B cell (primary cell): ENCODE measurements at regions not wholly inside any gene's neighbourhood (a gene's known extent, or its start where the extent isn't known, plus 50 kb on each side); places are given as distances from the start of the nearest gene placed in this dataset.

Experiments
- ATAC-seq: fragments of 200-7000 bp; cut with Tn5 transposase; one replicate; pipeline ENCODE4 v1.10.0; 2021; ENCODE audit warnings: low read depth, mild to moderate bottlenecking, moderate number of reproducible peaks, moderate library complexity
- CTCF ChIA-PET: fragments of 350-600 bp; sonication (Branson Sonifier 250); formaldehyde crosslinking; loops from one replicate; lab custom pipeline; 2021; ENCODE audit warnings: antibody characterized with exemption, inconsistent platforms; lab: Charles Lee
- POLR2A ChIA-PET: fragments of 350-600 bp; sonication (Branson Sonifier 250); formaldehyde crosslinking; loops from one replicate; lab custom pipeline; 2021; ENCODE audit warnings: antibody characterized with exemption; lab: Charles Lee
- DNase-seq: peaks from one replicate; pipeline ENCODE4 v3.0.0; 2013
- H2AFZ ChIP-seq: 2 replicates; pipeline ENCODE4 v1.6.1; 2012; ENCODE audit warnings: mild to moderate bottlenecking, low read depth, low read length; ENCODE audit not compliant: insufficient read depth, poor library complexity, severe bottlenecking
- H3K27ac ChIP-seq, 2 donors: 1 replicate in 1 of 2; 2 replicates in 1 of 2; pipeline ENCODE4 v1.5.1; 2012 to 2013; ENCODE audit warnings: low read length in 2 of 2, mild to moderate bottlenecking in 2 of 2, moderate library complexity in 1 of 2
- H3K27me3 ChIP-seq, 4 experiments: fragments of 200-600 bp in 1 of 4; sonication (generic) in 1 of 4; replicated peaks in 1 of 4; 1 replicate in 2 of 4; 2 replicates in 2 of 4; pipeline versions ENCODE4 v1.6.1 to v1.7.0; 2013 to 2016; ENCODE audit warnings: low read length in 3 of 4, mild to moderate bottlenecking in 2 of 4, mixed read lengths in 1 of 4, moderate library complexity in 1 of 4; ENCODE audit not compliant: insufficient read depth in 4 of 4, control insufficient read depth in 3 of 4; ENCODE audit errors: control extremely low read depth in 1 of 4
- H3K36me3 ChIP-seq, 2 experiments: replicated peaks in 1 of 2; 1 replicate in 1 of 2; 2 replicates in 1 of 2; pipeline versions ENCODE4 v1.6.1 to v1.7.1; 2013; ENCODE audit warnings: low read length in 1 of 2; ENCODE audit not compliant: insufficient read depth in 2 of 2, control insufficient read depth in 1 of 2; ENCODE audit errors: control extremely low read depth in 1 of 2, extremely low read depth in 1 of 2
- H3K4me1 ChIP-seq, 2 donors: fragments of 200-600 bp in 1 of 2; sonication (generic) in 1 of 2; 1 replicate in 1 of 2; 2 replicates in 1 of 2; pipeline versions ENCODE4 v1.5.1 to v1.6.1; 2013 to 2017; ENCODE audit warnings: low read length in 2 of 2; ENCODE audit not compliant: control insufficient read depth in 2 of 2, insufficient read depth in 2 of 2
- H3K4me2 ChIP-seq: replicated peaks from 2 replicates; pipeline ENCODE3; 2012; ENCODE audit warnings: mild to moderate bottlenecking, low read depth, low read length; ENCODE audit not compliant: poor library complexity, severe bottlenecking
- H3K4me3 ChIP-seq, 5 experiments: fragments of 200-600 bp in 1 of 5; sonication (generic) in 1 of 5; 1 replicate in 3 of 5; 2 replicates in 2 of 5; pipeline versions ENCODE4 v1.5.1 to v1.7.0; 2011 to 2016; ENCODE audit warnings: low read length in 4 of 5, mild to moderate bottlenecking in 4 of 5, low read depth in 2 of 5, control low read depth in 1 of 5, moderate library complexity in 1 of 5; ENCODE audit not compliant: insufficient read depth in 1 of 5; ENCODE audit errors: control extremely low read depth in 1 of 5, extremely low read depth in 1 of 5
- H3K79me2 ChIP-seq: fragments of 200-600 bp; sonication (generic); one replicate; pipeline ENCODE4 v1.6.0; 2016; ENCODE audit warnings: low read length; ENCODE audit not compliant: control insufficient read depth, insufficient read depth
- H3K9ac ChIP-seq: fragments of 200-600 bp; sonication (generic); 2 replicates; pipeline ENCODE4 v1.6.1; 2017; ENCODE audit warnings: mild to moderate bottlenecking, low read length, moderate library complexity
- H3K9me3 ChIP-seq, 3 donors: one replicate each; pipeline versions ENCODE4 v1.6.1 to v1.7.1; 2013; ENCODE audit warnings: low read length in 2 of 3; ENCODE audit not compliant: control insufficient read depth in 2 of 3, insufficient read depth in 1 of 3; ENCODE audit errors: control extremely low read depth in 1 of 3
- H4K20me1 ChIP-seq: 2 replicates; pipeline ENCODE4 v1.6.0; 2012; ENCODE audit warnings: mild to moderate bottlenecking, low read length; ENCODE audit not compliant: insufficient read depth, control insufficient read depth, poor library complexity, severe bottlenecking
- H3K27ac Mint-ChIP-seq: one replicate; pipeline ENCODE4 v1.8.0; 2021; ENCODE audit warnings: mixed read lengths
- H3K27me3 Mint-ChIP-seq: one replicate; pipeline ENCODE4 v1.8.0; 2021; ENCODE audit warnings: mixed read lengths
- H3K4me1 Mint-ChIP-seq: one replicate; pipeline ENCODE4 v1.8.0; 2021; ENCODE audit warnings: mixed read lengths
- H3K4me3 Mint-ChIP-seq: one replicate; pipeline ENCODE4 v1.8.0; 2021; ENCODE audit warnings: mixed read lengths
- H3K9me3 Mint-ChIP-seq: one replicate; pipeline ENCODE4 v1.8.0; 2022; ENCODE audit warnings: mixed read lengths; ENCODE audit not compliant: insufficient read depth
- CTCF ChIP-seq: fragments of 200-600 bp; IDR thresholded peaks from one replicate; pipeline ENCODE4 v1.8.0; 2022; ENCODE audit warnings: antibody characterized with exemption, mild to moderate bottlenecking
- EZH2 ChIP-seq: IDR thresholded peaks from 2 replicates; pipeline ENCODE4 v1.6.1; 2012; ENCODE audit warnings: borderline replicate concordance, low read depth, mild to moderate bottlenecking, moderate library complexity, low read length; ENCODE audit not compliant: insufficient read depth, poor library complexity, severe bottlenecking
- WGBS: methylation state at CpG from one replicate; pipeline ENCODE4 v1.1.5; 2013; ENCODE audit warnings: missing lambda C conversion rate; ENCODE audit not compliant: insufficient coverage; 5-methylcytosine and 5-hydroxymethylcytosine counted together
- intact Hi-C: fragments of 100-400 bp; cut with micrococcal nuclease; formaldehyde crosslinking; loops from one replicate; pipeline ENCODE4 v1.10.0; 2022

- H3K36me3 ChIP-seq, result no peaks in the 10 kb centered on the region
- no peaks in the 10 kb centered on the region for H3K4me1 ChIP-seq
- no peak overlapping the region for H3K4me3 Mint-ChIP-seq
- no peaks in the 10 kb centered on the region for H3K4me1 Mint-ChIP-seq
- peaks cover 0 to 8% (median 3%) of the 10 kb centered on the region in 4 experiments for H3K27me3 ChIP-seq
- TF ChIP-seq EZH2 (no peak), CTCF (no peak)
- ATAC-seq (no peak), DNase-seq (no peak)
- H3K9me3 Mint-ChIP-seq, result no peaks in the 10 kb centered on the region
- no peak overlapping the region for H3K4me2 ChIP-seq
- H3K4me3 ChIP-seq, result no peak overlapping the region
- H2AFZ ChIP-seq, result no peak overlapping the region
- H3K9me3 ChIP-seq, result no peaks in the 10 kb centered on the region
- WGBS, result 35% methylated on average over 1 of the region's 2 CpGs
- no peak overlapping the region for H3K9ac ChIP-seq
- H3K27ac Mint-ChIP-seq, result no peak overlapping the region
- ChIA-PET POLR2A (no interaction called here), CTCF (no interaction called here)
- H3K27me3 Mint-ChIP-seq, result peaks cover 24% of the 10 kb centered on the region
- no peak overlapping the region for H3K27ac ChIP-seq
- no peaks in the 10 kb centered on the region for H4K20me1 ChIP-seq
- intact Hi-C loops, result no loop called here
- no peaks in the 10 kb centered on the region for H3K79me2 ChIP-seq
Measured at GRCh38 chr17:5668557-5669138, 84.3 kb upstream of the NLRP1 start.

GRCh38 chr17:5669191-5669590, 84.9 kb upstream of the NLRP1 start:
- intact Hi-C loops, result no loop called here
- 90% methylated on average over 5 of the region's 5 CpGs for WGBS
- Histone ChIP-seq H3K4me2 (no peak overlapping the region), H3K4me3 (no peak overlapping the region), H3K27ac (no peak overlapping the region), H3K4me1 (no peaks in the 10 kb centered on the region), H2AFZ (no peak overlapping the region), H3K27me3 (peaks cover 0 to 8% (median 3%) of the 10 kb centered on the region in 4 experiments), H3K79me2 (no peaks in the 10 kb centered on the region), H3K9me3 (no peaks in the 10 kb centered on the region), H4K20me1 (no peaks in the 10 kb centered on the region), H3K36me3 (no peaks in the 10 kb centered on the region), H3K9ac (no peak overlapping the region)
- H3K4me3 Mint-ChIP-seq, result no peak overlapping the region
- H3K9me3 Mint-ChIP-seq, result no peaks in the 10 kb centered on the region
- CTCF ChIA-PET, result no interaction called here
- no peak for ATAC-seq
- no peak for DNase-seq
- H3K27me3 Mint-ChIP-seq, result peaks cover 25% of the 10 kb centered on the region
- POLR2A ChIA-PET, result no interaction called here
- no peaks in the 10 kb centered on the region for H3K4me1 Mint-ChIP-seq
- H3K27ac Mint-ChIP-seq, result no peak overlapping the region
- TF ChIP-seq CTCF (no peak), EZH2 (no peak)
